ENCODE measurements at regions not wholly inside any gene's neighbourhood (a gene's known extent, or its start where the extent isn't known, plus 50 kb on each side); places are given as distances from the start of the nearest gene placed in this dataset.
"Not testable (repeated sequence)": the region's sequence is repeated elsewhere in the genome, so short reads cannot be mapped to it uniquely, and the experiment has no call there.

GRCh38 chr2:121149384-121149783, 135.6 kb downstream of the TFCP2L1 start:
- FAIRE-seq = no peak

GRCh38 chr2:121150126-121150525, 134.9 kb downstream of the TFCP2L1 start:
- FAIRE-seq = no peak

- no peak for FAIRE-seq
Measured at GRCh38 chr2:121150713-121151112, 134.3 kb downstream of the TFCP2L1 start.

GRCh38 chr2:121151311-121152109, 133.5 kb downstream of the TFCP2L1 start:
- FAIRE-seq = no peak

- no peak for FAIRE-seq
Measured at GRCh38 chr2:121152861-121153260, 132.1 kb downstream of the TFCP2L1 start.

- no peak for FAIRE-seq
Measured at GRCh38 chr2:121153516-121153915, 131.5 kb downstream of the TFCP2L1 start.

- no peak for FAIRE-seq
Measured at GRCh38 chr2:121155502-121156056, 129.4 kb downstream of the TFCP2L1 start.

GRCh38 chr2:121157481-121157880, 127.5 kb downstream of the TFCP2L1 start:
- not testable (repeated sequence) for FAIRE-seq

- FAIRE-seq = no peak
Measured at GRCh38 chr2:121159291-121160071, 125.5 kb downstream of the TFCP2L1 start.

GRCh38 chr2:121160366-121160765, 124.6 kb downstream of the TFCP2L1 start:
- no peak for FAIRE-seq

GRCh38 chr2:121161272-121161671, 123.7 kb downstream of the TFCP2L1 start:
- no peak for FAIRE-seq

- FAIRE-seq = no peak
Measured at GRCh38 chr2:121162893-121163292, 122.1 kb downstream of the TFCP2L1 start.

GRCh38 chr2:121164042-121164441, 121.0 kb downstream of the TFCP2L1 start:
- FAIRE-seq = no peak

GRCh38 chr2:121165038-121165542, 119.9 kb downstream of the TFCP2L1 start:
- FAIRE-seq = no peak

Data from G401.6 (cell line).